T-helper 2 cell treated with Interferon-gamma antibody and Interleukin-4, amounts not matched to agents 100 ng/mL and 5 ng/mL, for 36 hours (primary cell): ENCODE measurements at regions not wholly inside any gene's neighbourhood (a gene's known extent, or its start where the extent isn't known, plus 50 kb on each side); places are given as distances from the start of the nearest gene placed in this dataset.
"Not testable (repeated sequence)": the region's sequence is repeated elsewhere in the genome, so short reads cannot be mapped to it uniquely, and the experiment has no call there.

Experiments
- intact Hi-C: fragments of 100-400 bp; cut with micrococcal nuclease; formaldehyde crosslinking; loops from one replicate; pipeline ENCODE4 v1.15.1; 2023

DNA sequence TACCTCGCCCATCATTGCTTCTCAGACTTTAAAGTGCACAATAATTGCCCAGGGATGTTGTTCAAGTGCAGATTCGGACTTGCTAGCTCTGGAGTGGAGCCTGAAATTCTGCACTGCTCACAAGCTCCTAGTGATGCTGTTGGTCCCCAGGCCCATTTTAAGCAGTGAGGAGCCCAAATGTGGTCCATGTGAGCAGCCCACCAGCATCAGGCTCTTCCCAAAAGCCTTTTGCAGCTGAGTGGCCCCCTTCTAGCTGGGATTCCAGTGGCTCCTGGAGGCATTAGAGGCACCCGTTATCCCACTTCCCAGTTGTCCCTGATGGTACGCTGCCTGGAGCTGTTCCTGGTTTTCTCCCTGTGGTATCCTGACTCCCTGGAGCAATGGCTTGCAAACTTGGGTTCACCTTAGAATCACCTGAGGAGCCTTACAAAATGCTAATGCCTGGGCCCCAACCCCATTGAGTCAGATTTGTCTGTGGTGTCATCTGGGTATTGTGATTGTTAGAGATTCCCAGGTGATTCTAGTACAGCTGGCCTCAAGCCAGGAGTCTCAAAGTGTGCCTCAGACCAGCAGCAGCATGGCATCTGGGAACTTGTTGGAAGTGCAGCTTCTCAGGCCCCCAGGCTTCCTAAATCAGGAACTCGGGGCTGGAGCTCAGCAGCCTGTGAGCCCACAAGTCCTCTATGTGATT is 186.9 kb upstream of the SLC24A3 start:
- intact Hi-C loops, result no loop called here

DNA sequence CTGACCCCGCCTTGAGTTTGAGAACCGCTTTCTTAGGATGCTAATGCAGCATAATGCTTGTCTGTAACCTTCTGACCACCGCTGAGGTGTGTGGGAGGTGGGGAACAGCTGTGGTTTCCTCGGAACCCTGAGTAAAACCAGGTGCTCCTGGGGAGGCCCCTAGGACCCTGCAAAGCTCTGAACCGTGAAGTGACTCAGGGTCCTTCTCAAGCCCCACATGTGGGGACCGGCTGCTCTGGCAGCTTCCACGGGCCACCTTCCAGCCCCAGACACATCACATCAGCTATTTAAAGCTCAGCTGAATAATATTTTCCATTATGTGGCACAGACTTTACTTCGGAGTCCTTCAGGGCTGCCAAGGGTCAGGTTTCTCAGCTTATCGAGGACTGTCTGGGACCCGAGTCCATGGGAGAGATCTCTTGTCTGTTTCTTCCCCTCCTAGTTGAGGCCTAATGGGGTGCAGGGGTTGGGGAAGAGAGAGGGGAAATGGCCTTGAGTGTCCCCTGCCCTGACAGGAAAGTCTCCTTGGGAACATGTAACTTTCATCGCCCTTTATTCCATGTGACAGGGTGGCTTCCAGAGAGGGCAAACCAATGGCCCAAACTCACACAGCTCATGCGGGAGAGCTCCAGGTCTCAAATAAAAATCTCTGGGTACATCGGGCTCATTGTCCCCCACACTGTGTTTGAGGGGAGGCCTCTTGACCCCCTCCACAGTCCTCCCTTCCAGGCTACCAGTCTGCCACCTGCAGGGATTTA is 186.1 kb upstream of the SLC24A3 start:
- intact Hi-C loops, result no loop called here

DNA sequence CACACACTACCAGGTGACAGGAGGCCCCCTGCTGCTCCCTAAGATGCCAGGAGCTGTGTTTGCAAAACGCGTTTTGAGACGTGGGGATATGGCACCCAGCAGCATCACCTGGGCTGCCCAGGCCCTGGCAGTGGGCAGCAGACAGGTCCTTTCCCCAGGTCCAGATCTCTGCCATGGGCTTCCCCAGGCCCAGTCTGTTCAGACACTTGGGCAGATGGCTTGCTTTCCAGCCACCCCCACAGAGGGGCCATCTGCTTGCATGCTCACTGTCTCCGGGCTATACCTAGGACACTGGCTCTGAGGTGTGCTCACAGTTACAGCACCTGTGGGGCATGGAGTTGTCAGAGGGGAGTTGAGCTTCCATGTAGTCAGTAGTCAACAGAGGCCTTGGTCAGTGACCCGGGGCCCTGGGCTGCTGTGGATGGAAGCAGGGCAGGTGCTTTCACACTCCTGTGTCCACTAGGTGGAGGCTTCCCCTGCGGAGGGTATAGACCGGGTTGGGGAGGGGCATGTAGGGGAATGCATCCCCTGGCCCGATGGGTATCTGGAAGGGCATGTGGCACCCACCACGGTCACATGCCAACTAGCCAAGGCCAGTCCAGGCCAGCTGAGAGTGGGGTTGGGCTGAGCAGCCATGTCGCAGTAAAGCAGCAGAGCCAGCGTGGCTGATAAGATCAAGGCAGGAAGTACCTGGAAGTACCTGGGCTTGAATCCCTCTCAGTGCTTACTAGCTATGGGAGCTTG is 185.4 kb upstream of the SLC24A3 start:
- intact Hi-C loops, result no loop called here

DNA sequence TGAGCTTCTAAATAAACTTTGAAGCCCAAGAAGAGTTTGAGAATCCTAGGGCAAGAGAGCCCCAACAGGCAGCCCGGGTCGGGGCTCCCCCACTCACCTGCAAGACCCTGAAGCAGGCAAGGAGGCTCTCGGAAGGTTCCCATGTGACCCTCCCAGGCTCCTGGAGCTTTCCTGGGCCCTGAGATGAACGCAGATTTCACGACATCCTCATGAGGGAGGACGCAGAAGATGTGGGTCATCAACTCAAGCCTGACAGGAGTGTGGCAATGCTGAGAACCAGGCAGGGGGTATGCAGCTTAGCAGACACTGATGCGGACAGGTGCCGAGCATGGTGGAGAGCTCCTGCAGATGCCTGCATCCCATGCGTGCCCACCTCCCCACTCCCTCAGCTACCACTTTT is 184.5 kb upstream of the SLC24A3 start:
- intact Hi-C loops, result no loop called here

DNA sequence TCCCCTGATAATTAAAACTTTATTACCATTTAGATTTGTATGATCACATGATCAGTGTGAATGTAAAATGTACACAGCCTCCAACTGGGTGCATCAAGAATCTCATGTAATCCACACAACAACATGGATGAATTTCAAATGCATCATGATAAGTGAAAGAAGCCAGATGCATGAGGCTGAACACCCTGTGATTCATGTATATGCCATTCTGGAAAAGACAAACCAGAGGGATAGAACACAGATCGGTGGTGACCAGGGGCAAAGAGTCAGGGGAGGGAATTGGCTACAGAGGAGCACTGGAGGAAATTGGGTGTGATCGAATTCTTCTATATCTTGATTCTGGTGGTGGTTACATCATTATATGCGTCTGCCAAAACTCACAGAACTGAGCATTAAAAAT is 170.7 kb upstream of the SLC24A3 start:
- intact Hi-C loops, result no loop called here

DNA sequence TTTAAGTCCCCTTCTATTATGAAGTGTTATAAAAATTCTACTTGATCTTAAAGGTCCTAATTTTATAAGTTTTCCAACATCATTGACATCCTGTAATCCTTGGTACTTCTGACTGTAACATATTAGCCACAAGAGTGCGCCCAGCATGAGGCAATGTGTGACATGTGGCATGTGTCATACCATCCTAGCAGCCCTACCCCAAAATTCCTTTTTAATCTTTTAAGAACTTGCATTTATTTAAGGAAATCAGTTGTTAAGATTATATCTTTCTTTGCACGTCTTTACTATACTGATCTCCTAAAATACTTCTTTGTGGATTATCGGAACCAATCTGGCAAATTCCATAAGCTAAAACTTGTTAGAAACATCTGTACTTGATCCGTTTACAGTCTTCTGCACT is 167.1 kb upstream of the SLC24A3 start:
- intact Hi-C loops, result no loop called here

DNA sequence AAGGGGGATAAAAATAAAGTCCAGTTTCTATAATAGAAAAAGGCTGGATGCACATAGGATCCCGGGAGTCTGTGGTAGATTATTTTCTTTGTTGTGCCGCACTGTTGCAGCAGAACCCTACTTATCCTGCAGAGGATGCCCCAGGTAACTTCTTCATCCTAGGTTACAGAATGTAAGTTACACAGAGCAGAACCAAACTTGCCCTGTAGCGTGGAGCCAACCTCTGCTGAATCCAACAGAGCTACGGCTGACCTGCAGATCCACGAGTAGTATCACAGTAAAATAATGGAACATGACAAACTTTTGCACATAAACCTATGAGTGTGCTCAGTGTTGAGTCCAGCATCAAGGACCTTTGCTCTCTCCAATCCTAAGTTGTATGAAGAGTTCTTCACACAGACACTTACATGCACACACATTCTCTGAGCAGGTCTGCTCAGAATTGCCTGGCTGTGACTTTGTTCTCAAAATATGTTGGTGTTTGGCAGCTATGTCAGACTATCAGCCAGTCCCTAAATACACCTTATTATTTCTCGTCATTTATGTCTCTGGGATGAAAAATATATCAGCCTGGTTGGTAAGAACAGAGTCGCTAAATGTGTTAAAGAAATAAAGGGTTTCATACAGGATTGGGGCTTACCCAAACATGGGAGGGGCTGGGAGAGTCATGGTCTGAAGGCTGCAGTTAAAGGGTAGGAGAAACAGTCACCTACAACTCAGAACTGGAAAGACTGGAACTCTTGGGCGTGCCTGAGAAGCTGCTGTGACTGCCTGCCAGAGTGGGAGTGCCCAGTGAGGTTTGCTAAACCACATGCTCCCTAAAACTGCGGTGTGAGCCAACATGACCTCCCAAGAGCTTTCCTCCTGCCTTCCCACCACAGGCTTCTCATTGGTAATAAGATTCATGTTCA is 165.1 kb upstream of the SLC24A3 start:
- intact Hi-C loops, result no loop called here

DNA sequence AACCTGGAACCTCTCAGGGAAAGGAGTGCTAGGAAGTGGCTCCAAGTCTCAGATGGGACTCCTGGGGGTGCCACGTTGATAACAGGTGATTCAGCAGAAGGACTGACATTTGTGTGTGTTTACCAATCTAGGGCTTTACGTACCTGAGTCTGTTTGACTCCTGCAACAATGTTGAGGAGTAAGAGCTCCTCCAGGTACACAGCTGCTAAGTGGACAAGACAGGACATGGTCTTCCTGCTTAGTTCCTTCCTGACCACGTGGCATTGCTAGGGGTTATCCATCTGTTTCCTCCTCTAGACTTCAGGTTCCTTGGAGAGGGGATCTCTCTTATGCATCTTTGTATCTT is 164.5 kb upstream of the SLC24A3 start:
- intact Hi-C loops, result no loop called here

DNA sequence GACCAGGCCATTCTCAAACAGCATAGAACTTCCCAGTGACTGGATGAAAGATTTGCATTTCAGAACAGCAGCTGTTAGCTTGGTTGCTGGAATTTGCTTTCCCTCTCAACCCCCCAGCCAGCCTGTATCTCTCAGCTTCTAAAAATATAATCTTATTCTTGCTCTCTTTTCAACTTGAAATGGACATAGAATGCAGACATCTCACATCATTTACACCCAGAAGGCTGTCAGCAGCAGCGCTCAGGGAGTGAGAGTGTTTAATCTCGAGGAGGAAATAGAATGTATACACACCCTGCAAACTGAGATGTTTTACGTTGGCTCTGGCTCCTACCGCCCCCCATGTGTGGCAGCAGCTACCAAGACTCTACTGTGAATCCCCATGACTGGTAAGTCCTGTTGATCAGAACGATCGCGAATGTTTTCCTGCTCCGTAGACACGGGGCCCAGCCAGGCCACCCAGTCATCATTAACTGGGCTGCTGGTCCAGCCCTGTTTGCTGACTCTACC is 163.4 kb upstream of the SLC24A3 start:
- intact Hi-C loops, result no loop called here

DNA sequence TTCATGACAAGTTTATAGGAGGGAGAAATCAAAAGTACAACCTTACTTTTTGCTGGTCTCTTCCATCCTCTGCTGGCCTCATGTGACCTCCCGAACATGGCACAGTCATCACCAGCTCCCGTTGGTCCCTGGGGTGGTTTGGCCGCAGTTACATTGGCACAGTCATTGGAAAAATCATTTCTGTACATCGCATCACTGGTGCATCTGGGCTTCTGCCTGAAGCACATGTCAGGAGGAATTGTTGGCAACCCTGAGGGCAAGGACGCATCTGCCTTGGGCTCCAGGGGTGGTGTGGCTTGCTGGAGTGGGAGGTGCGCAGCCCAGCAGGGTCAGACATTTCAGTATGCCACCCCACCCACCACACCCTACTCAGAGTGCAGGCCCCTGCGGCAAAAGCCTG is 162.9 kb upstream of the SLC24A3 start:
- intact Hi-C loops, result no loop called here

DNA sequence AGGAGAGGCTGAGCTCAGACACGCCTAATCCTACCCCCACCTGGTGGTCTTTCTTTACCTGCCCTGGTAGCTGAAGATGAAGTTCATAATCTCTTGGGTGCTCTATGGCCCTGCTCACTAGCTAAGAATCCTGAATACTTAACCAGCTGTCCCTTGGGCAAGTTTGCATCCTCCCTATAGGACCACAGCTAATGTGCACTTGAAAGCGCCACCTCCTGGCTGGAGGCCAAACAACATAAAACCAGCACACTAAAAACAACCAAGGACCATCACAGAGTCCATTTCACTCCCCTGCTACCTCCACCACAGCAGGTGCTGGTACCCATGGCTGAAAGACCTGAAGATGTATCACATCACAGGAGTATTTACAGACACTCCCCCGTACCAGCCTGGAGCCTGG is 155.5 kb upstream of the SLC24A3 start:
- intact Hi-C loops, result loop anchor here (2.0 kb wide), 1 partner anchor 424 kb away; no protein-coding TSS in a partner anchor

DNA sequence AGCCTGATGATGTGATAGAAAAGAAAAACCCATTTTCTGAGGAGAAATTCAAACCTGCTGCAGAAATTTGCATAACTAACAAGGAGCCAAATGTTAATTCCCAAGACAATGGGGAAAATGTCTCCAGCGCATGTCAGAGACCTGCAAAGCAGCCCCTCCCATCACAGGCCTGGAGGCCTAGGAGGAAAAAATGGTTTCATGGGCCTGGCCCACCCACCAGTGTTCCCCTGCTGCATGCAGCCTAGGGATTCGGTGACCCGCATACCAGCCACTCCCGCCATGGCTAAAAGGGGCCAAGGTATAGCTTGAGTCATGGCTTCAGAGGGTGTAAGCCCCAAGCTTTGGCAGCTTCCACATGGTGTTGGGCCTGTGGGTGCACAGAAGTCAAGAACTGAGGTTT is 147.7 kb upstream of the SLC24A3 start:
- intact Hi-C loops, result not testable (repeated sequence)

DNA sequence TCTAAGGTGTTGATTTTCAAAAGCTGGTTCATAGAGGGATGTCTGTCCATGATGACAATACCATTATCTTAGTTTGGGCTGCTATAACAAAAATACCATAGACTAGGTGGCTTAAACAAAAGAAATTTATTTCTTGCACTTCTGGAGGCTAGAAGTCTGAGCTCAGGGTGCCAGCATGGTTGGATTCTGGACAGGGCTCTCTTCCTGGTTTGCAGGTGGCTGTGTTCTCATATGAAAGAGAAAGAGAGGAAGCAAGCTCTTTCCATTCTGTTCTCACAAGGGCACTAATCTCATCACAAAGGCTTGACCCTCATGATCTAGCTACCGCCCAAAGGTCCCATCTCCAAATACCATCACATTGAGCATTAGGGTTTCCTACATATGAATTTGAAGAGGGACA is 144.5 kb upstream of the SLC24A3 start:
- intact Hi-C loops, result no loop called here

DNA sequence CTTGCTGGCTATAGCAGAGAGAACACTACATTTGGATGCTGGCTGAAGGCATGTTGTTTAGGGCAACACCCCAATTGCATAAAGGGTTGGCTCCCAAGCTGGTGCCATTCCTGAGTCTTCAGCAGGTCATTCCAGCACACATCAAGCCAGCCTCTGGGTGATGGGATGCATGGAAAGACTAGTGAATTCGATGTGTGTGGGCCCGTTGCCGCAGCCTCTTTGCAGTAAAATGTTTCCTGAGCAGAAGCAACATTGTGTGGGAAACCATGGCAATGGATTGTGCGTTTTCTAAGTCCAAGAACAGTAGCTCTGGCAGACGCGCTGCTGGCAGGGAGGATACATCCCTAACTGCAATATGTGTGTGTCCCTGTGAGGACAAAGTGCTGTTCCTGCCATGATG is 142.4 kb upstream of the SLC24A3 start:
- intact Hi-C loops, result no loop called here

DNA sequence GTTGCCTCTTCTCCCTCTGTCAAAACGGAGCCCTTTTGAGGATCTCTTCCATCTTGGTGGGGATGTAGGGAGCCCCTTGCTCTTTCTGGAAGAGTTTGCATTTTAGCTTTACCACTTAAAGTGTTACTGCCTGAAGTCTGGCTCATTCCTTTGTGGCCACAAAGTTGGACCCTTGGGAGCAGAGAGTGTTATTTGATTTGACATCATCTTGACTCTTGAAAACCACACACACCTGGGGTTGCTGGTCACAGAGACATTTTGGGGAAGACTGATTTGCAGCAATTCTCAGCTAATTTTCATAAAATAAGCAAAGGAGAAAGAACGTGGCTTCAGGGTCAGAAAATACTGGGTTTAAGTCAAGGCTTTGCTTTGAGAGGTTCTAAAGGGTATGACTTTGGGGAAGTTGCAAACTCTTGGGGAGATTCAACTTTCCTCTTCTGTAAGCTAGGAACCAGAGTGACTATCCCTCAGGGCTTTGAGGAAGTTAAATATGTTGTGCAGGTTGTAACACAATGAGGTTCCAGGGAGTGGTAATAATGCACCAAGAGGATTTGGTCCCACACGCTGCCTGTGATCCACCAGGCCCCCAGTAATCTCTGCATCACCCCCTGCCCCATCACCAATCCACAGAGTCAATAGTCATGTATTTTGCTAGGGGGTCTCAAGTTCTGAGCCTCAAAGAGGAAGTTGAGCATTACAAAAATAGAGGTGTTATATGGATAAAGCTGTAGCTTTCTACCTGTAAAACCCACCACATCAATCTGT is 141.6 kb upstream of the SLC24A3 start:
- intact Hi-C loops, result no loop called here

DNA sequence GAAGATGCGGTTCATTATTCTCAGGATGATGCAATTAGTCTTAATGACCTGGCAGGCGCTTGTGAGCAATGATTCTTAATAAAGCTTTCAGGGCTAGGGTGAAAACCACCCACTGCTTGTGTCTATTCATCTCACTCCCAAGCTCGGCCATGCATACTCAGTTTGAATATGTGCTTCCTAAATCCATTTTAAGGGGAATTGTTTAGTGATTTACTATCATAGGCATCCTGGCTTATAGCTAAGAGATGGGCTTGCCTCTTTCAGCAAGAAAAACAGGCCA is 141.1 kb upstream of the SLC24A3 start:
- intact Hi-C loops, result no loop called here

DNA sequence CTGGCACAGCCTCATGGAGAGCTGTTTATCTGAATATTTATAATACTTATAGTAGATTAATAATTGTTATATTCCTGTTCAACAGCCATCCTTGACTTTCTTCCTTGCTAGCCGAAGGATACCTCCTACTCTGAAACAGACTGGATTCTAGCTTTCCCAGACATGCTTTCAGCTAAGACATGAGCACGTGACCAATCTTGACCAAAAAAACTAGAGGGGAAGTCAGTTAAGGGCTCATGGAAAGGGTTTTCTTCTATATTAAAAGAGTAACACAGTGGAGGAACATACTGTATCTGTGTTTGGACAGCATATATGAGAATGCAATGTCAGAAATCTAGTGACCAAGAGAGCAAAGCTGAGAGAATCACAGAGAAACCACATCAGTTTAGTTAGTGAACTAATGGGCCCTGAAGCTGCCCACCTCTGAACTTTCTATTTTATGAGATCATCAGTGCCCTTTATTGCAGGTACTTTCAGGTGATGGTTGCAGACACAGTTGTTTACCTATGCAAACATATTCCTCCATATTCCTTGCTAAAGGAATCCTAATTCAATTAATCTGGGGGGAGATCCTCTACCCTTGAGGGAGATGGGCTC is 140.4 kb upstream of the SLC24A3 start:
- intact Hi-C loops, result no loop called here

DNA sequence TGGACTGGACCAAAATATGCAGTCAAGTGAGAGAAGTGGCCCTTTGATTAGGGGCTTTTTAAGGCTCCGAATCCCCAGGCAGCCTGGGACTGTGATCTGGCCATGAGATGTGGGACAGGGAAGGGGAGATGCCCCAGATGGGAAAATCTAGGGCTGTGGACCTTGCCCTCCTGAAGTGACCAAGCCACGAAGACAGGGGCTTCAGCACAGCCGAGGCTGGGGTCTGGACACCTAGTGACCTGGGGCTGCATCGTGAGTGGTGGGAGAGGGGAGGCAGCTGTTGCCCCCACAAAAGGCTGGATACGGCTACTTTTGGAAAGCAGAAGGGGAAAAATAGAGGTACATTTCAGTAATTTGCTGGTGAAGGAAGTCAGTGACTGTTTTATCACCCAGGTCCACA is 139.5 kb upstream of the SLC24A3 start:
- intact Hi-C loops, result no loop called here

DNA sequence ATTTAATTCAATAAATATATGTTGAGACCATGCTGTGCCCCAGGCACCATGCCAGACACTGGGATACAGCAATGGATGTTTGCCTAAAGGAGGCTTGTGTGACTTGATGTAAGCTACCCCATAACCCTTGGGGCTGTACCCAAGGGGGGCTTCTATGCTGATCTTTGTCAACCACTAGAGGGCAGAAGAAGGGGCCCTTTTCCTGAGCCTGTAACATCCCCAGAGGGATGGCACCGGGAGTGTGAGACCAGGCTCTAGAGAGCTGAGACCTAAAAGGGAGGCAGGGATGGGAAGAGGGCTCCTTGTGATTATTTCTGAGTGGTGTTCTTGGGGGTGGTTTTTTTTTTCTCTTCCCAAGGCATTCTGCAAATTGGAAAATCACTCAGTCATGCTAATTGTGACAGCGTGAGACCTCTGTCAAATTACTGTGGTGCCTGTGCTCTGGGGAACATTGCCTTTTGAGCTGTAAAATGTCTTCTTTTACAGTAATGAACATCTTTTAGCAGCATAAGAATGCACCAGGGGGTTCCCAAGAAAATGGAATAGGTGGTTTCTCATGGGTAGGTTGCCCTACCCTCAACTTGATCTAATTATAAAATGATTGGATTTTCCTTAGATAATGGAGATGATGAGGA is 138.7 kb upstream of the SLC24A3 start:
- intact Hi-C loops, result no loop called here

DNA sequence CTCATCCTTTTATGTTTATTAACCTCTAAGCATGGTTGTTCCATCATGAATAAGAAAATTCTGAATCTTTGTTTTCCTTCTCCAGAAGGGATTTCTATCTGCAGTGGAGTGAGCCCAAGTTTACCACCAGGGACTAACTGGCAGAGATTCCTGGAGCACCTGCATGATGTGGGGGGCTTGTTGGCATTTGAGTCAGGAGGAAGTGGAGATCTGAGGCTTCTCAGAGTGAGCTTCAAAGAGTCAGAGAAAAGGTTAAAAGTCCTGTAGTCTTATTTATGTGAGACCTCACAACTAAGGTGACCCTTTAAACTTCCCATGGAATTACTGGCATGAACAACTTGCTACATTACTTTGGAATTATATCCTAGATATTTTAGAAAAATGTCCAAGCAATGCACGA is 138.1 kb upstream of the SLC24A3 start:
- intact Hi-C loops, result no loop called here
